ENCODE measurements at regions not wholly inside any gene's neighbourhood (a gene's known extent, or its start where the extent isn't known, plus 50 kb on each side); places are given as distances from the start of the nearest gene placed in this dataset.
"Not testable (repeated sequence)": the region's sequence is repeated elsewhere in the genome, so short reads cannot be mapped to it uniquely, and the experiment has no call there.

GRCh38 chr6:40865259-40865658 is 173.8 kb downstream of the UNC5CL start:
- POLR2A ChIA-PET, H3K4me1 Mint-ChIP-seq, H3K36me3 Mint-ChIP-seq: not testable (repeated sequence)

DNA sequence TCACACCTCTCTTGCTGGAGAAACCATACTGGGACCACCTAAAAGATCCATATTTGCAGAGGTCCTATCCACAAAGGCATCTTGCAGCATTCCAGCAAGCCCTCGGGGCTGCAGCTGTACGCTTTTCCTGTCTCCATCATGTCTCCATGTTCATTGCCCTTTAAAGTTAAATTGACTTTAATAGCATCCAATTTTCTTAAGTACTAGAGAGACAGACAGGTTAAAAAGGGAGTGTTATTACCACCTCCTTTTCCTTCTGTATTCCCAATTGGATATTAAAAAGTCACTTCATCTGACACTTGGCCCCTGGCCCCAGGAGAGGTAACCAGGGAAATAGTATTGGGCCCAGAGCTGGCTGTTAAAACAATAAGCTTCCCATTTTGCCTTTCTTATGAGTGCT is 178.6 kb downstream of the UNC5CL start:
- no peaks in the 10 kb centered on the region for H3K9me3 Mint-ChIP-seq
- CTCF ChIA-PET, result no interaction called here
- no peaks in the 10 kb centered on the region for H3K4me1 ChIP-seq (ENCODE audit: control insufficient read depth in 1 of 2, extremely low read depth in 1 of 2, insufficient read depth in 2 of 2, low read length in 2 of 2)
- ATAC-seq (replicated peaks in 1 of 4) (no peak), DNase-seq (no peak)
- H3K36me3 ChIP-seq (ENCODE audit: control insufficient read depth in 2 of 2, extremely low read depth in 1 of 2, insufficient read depth in 1 of 2, low read length in 1 of 2), result no peaks in the 10 kb centered on the region
- no peaks in the 10 kb centered on the region for H3K9me3 ChIP-seq
- H3K27me3 Mint-ChIP-seq, result peaks cover 5 to 10% of the 10 kb centered on the region in 2 donors
- no peak overlapping the region for H3K27ac Mint-ChIP-seq
- POLR2A ChIA-PET, result no interaction called here
- H3K27me3 ChIP-seq (replicated peaks in 1 of 2; ENCODE audit: control insufficient read depth in 2 of 2, extremely low read depth in 1 of 2, insufficient read depth in 2 of 2, low read length in 1 of 2), result peaks cover 4 to 5% of the 10 kb centered on the region in 2 experiments
- no peak overlapping the region for H3K4me3 Mint-ChIP-seq
- no peaks in the 10 kb centered on the region for H3K36me3 Mint-ChIP-seq
- no peak overlapping the region for H3K27ac ChIP-seq (ENCODE audit: low read length)
- no peaks in the 10 kb centered on the region for H3K4me1 Mint-ChIP-seq
- H3K4me3 ChIP-seq (ENCODE audit: control insufficient read depth in 1 of 2, extremely low read depth in 1 of 2, low read length in 1 of 2), result no peak overlapping the region
- 0% methylated on average over 1 of the region's 2 CpGs for WGBS (ENCODE audit: insufficient coverage)

More at GRCh38 chr6:40865259-40865658, 173.8 kb downstream of the UNC5CL start:
- CTCF ChIA-PET; H3K4me1 ChIP-seq (ENCODE audit: control insufficient read depth in 1 of 2, extremely low read depth in 1 of 2, insufficient read depth in 2 of 2, low read length in 2 of 2); H3K9me3 Mint-ChIP-seq; H3K4me3 Mint-ChIP-seq; ATAC-seq (replicated peaks in 1 of 4); H3K27me3 Mint-ChIP-seq; H3K4me3 ChIP-seq (ENCODE audit: control insufficient read depth in 1 of 2, extremely low read depth in 1 of 2, low read length in 1 of 2); H3K36me3 ChIP-seq (ENCODE audit: control insufficient read depth in 2 of 2, extremely low read depth in 1 of 2, insufficient read depth in 1 of 2, low read length in 1 of 2); DNase-seq; H3K27ac ChIP-seq (ENCODE audit: low read length); H3K27ac Mint-ChIP-seq; H3K27me3 ChIP-seq (replicated peaks in 1 of 2; ENCODE audit: control insufficient read depth in 2 of 2, extremely low read depth in 1 of 2, insufficient read depth in 2 of 2, low read length in 1 of 2); H3K9me3 ChIP-seq: not testable (repeated sequence)
- 63% methylated on average over 2 of the region's 2 CpGs for WGBS (ENCODE audit: insufficient coverage)

GRCh38 chr6:40856271-40856670 is 182.8 kb downstream of the UNC5CL start:
- WGBS (ENCODE audit: insufficient coverage), result no CpG with 5 or more reads among the region's 2 CpGs
- H3K36me3 Mint-ChIP-seq, result no peaks in the 10 kb centered on the region
- peaks cover 4 to 8% of the 10 kb centered on the region in 2 experiments for H3K27me3 ChIP-seq (replicated peaks in 1 of 2; ENCODE audit: control insufficient read depth in 2 of 2, extremely low read depth in 1 of 2, insufficient read depth in 2 of 2, low read length in 1 of 2)
- ATAC-seq (replicated peaks in 1 of 4), result no peak
- no peak overlapping the region for H3K4me3 Mint-ChIP-seq
- CTCF ChIA-PET, result no interaction called here
- POLR2A ChIA-PET, result no interaction called here
- no peak overlapping the region for H3K27ac Mint-ChIP-seq
- peaks cover 3 to 10% (median 4%) of the 10 kb centered on the region in 3 donors for H3K4me1 Mint-ChIP-seq
- no peak overlapping the region for H3K27ac ChIP-seq (ENCODE audit: low read length)
- H3K9me3 ChIP-seq, result no peaks in the 10 kb centered on the region
- H3K4me1 ChIP-seq (ENCODE audit: control insufficient read depth in 1 of 2, extremely low read depth in 1 of 2, insufficient read depth in 2 of 2, low read length in 2 of 2), result no peaks in the 10 kb centered on the region
- H3K4me3 ChIP-seq (ENCODE audit: control insufficient read depth in 1 of 2, extremely low read depth in 1 of 2, low read length in 1 of 2), result no peak overlapping the region
- H3K27me3 Mint-ChIP-seq, result peaks cover 5 to 14% of the 10 kb centered on the region in 2 donors
- DNase-seq, result no peak
- H3K36me3 ChIP-seq (ENCODE audit: control insufficient read depth in 2 of 2, extremely low read depth in 1 of 2, insufficient read depth in 1 of 2, low read length in 1 of 2), result no peaks in the 10 kb centered on the region
- no peaks in the 10 kb centered on the region for H3K9me3 Mint-ChIP-seq

GRCh38 chr6:40855168-40855880 is 183.7 kb downstream of the UNC5CL start:
- CTCF ChIA-PET, result no interaction called here
- no peak overlapping the region for H3K4me3 ChIP-seq (ENCODE audit: control insufficient read depth in 1 of 2, extremely low read depth in 1 of 2, low read length in 1 of 2)
- Mint-ChIP-seq H3K36me3 (no peaks in the 10 kb centered on the region), H3K27me3 (peaks cover 5 to 14% of the 10 kb centered on the region in 2 donors), H3K27ac (no peak overlapping the region), H3K9me3 (no peaks in the 10 kb centered on the region), H3K4me1 (peaks cover 3 to 10% (median 4%) of the 10 kb centered on the region in 3 donors), H3K4me3 (no peak overlapping the region)
- no peaks in the 10 kb centered on the region for H3K36me3 ChIP-seq (ENCODE audit: control insufficient read depth in 2 of 2, extremely low read depth in 1 of 2, insufficient read depth in 1 of 2, low read length in 1 of 2)
- ATAC-seq (replicated peaks in 1 of 4), result no peak
- H3K27ac ChIP-seq (ENCODE audit: low read length), result no peak overlapping the region
- no peaks in the 10 kb centered on the region for H3K4me1 ChIP-seq (ENCODE audit: control insufficient read depth in 1 of 2, extremely low read depth in 1 of 2, insufficient read depth in 2 of 2, low read length in 2 of 2)
- POLR2A ChIA-PET, result no interaction called here
- no peak for DNase-seq
- 40% methylated on average over 1 of the region's 10 CpGs for WGBS (ENCODE audit: insufficient coverage)
- H3K9me3 ChIP-seq, result no peaks in the 10 kb centered on the region
- peaks cover 0 to 8% of the 10 kb centered on the region in 2 experiments for H3K27me3 ChIP-seq (replicated peaks in 1 of 2; ENCODE audit: control insufficient read depth in 2 of 2, extremely low read depth in 1 of 2, insufficient read depth in 2 of 2, low read length in 1 of 2)

DNA sequence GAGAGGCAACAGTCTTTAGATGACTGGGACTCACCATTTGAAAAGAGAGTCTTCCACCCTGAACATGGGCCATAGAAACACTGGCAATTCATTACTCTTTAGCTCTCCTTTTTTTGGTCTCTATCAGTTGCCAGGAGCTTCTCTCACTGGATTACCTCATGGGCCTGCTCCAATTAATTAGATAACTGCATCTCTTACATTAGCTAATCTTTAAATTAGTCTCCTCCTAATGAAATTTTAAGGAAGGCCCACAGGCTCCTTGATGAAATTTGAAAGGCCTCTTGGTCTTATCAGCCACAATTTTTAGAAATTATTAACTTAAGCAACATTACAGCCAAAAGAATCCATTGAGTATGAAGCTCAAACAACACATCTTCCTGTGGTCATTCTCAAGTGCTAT is 184.4 kb downstream of the UNC5CL start:
- Mint-ChIP-seq H3K4me1 (peaks cover 3 to 10% (median 4%) of the 10 kb centered on the region in 3 donors), H3K4me3 (no peak overlapping the region), H3K27me3 (peaks cover 5 to 13% of the 10 kb centered on the region in 2 donors), H3K27ac (no peak overlapping the region), H3K9me3 (no peaks in the 10 kb centered on the region), H3K36me3 (no peaks in the 10 kb centered on the region)
- no peak overlapping the region for H3K27ac ChIP-seq (ENCODE audit: low read length)
- DNase-seq, result no peak
- H3K4me1 ChIP-seq (ENCODE audit: control insufficient read depth in 1 of 2, extremely low read depth in 1 of 2, insufficient read depth in 2 of 2, low read length in 2 of 2), result no peaks in the 10 kb centered on the region
- no peaks in the 10 kb centered on the region for H3K9me3 ChIP-seq
- no peaks in the 10 kb centered on the region for H3K36me3 ChIP-seq (ENCODE audit: control insufficient read depth in 2 of 2, extremely low read depth in 1 of 2, insufficient read depth in 1 of 2, low read length in 1 of 2)
- H3K27me3 ChIP-seq (replicated peaks in 1 of 2; ENCODE audit: control insufficient read depth in 2 of 2, extremely low read depth in 1 of 2, insufficient read depth in 2 of 2, low read length in 1 of 2), result peaks cover 0 to 9% of the 10 kb centered on the region in 2 experiments
- H3K4me3 ChIP-seq (ENCODE audit: control insufficient read depth in 1 of 2, extremely low read depth in 1 of 2, low read length in 1 of 2), result no peak overlapping the region
- ATAC-seq (replicated peaks in 1 of 4), result no peak
- POLR2A ChIA-PET, result no interaction called here
- CTCF ChIA-PET, result no interaction called here

DNA sequence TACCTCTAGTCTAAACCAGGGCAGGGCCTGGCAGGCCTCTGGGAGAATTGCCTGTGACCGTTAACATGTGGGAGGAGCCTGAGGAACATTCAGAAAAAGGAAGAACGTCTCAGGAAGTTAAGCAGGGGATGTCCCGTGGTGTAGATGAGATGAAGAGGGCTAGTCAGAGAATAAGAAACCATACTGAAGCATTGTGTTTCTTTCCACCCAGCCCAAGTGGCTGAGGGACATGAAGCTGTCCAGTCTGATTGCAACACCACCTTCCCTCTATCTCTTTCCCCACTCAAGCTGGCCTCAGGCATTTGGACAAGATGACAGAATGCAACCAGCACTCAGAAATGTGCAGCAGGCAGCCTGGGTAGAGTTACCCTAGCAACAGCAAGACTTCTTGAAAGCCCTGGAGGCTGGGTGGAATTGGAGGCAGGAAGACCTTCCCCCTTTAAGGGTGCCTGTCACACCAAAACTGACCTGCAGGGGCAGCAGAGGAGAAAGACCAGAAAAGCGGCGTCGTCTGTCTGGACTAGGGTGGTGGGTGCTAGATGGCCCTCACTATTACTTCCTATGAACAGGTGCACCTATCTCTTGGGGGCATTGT is 186.1 kb downstream of the UNC5CL start:
- H3K4me1 ChIP-seq (ENCODE audit: control insufficient read depth in 1 of 2, extremely low read depth in 1 of 2, insufficient read depth in 2 of 2, low read length in 2 of 2), result no peaks in the 10 kb centered on the region
- Mint-ChIP-seq H3K36me3 (no peaks in the 10 kb centered on the region), H3K27me3 (peaks cover 0 to 14% of the 10 kb centered on the region in 2 donors), H3K9me3 (no peaks in the 10 kb centered on the region), H3K4me3 (no peak overlapping the region), H3K4me1 (peaks cover 3 to 10% (median 4%) of the 10 kb centered on the region in 3 donors), H3K27ac (no peak overlapping the region)
- no peak overlapping the region for H3K27ac ChIP-seq (ENCODE audit: low read length)
- ChIA-PET CTCF (no interaction called here), POLR2A (no interaction called here)
- H3K36me3 ChIP-seq (ENCODE audit: control insufficient read depth in 2 of 2, extremely low read depth in 1 of 2, insufficient read depth in 1 of 2, low read length in 1 of 2), result no peaks in the 10 kb centered on the region
- no peak overlapping the region for H3K4me3 ChIP-seq (ENCODE audit: control insufficient read depth in 1 of 2, extremely low read depth in 1 of 2, low read length in 1 of 2)
- no peak for ATAC-seq (replicated peaks in 1 of 4)
- no peaks in the 10 kb centered on the region for H3K9me3 ChIP-seq
- WGBS (ENCODE audit: insufficient coverage), result no CpG with 5 or more reads among the region's 6 CpGs
- DNase-seq, result no peak
- H3K27me3 ChIP-seq (replicated peaks in 1 of 2; ENCODE audit: control insufficient read depth in 2 of 2, extremely low read depth in 1 of 2, insufficient read depth in 2 of 2, low read length in 1 of 2), result peaks cover 0 to 9% of the 10 kb centered on the region in 2 experiments
